ENCODE measurements at regions not wholly inside any gene's neighbourhood (a gene's known extent, or its start where the extent isn't known, plus 50 kb on each side); places are given as distances from the start of the nearest gene placed in this dataset.

DNA sequence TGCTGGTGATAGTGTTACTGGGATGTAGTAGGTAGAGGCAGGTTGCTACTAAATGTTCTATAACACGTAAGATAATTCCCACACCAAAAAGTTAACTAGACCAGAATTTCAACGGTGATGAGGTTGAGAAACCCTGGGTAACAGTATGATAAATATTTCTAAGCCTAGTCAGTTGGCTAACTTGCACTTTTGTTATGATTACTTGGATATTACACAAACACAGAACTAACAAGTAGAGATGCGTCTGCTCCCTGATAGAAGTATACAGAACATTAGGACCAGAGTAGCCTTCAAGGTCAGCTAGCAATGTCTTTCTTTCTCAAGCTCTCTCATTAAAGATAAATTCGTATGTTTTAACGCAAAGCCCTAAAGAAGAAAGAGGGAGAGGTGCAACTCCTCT is 86.2 kb upstream of the FZD8 start:
- Histone ChIP-seq H3K27me3 (ENCODE audit: control insufficient read depth in 2 of 2, insufficient read depth in 2 of 2, low read length in 2 of 2) (no peaks in the 10 kb centered on the region), H3K9ac (ENCODE audit: low read depth in 1 of 2, low read length in 2 of 2) (no peak overlapping the region), H3K36me3 (ENCODE audit: control insufficient read depth in 2 of 2, insufficient read depth in 2 of 2, low read length in 2 of 2) (no peaks in the 10 kb centered on the region), H3K4me1 (ENCODE audit: control insufficient read depth in 2 of 2, insufficient read depth in 2 of 2, low read length in 2 of 2) (no peaks in the 10 kb centered on the region), H3K4me3 (ENCODE audit: low read length in 2 of 2) (no peak overlapping the region), H3K27ac (ENCODE audit: low read depth in 2 of 2, low read length in 2 of 2) (no peak overlapping the region), H3K9me3 (ENCODE audit: control insufficient read depth in 2 of 2, low read length in 2 of 2) (no peaks in the 10 kb centered on the region)

DNA sequence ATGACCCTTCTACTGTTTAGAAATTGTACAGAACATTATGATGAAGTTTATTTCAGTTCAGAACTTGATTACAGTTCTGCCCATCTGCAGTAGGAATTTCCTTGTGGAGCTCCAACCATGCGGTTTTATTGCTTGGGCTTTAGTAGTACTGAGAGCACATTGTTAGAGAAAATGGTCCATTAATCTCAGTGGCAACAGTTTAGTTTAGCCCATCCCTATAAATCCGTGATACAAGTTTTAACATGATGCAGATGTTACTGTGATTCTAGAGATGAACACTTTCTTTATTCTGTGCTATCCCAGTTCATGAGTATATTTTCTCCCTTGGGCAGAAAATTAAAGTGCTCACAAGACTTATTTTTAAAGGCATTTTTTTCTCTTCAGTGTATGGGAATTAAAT is 84.8 kb upstream of the FZD8 start:
- no peaks in the 10 kb centered on the region for H3K4me1 ChIP-seq (ENCODE audit: control insufficient read depth in 2 of 2, insufficient read depth in 2 of 2, low read length in 2 of 2)
- no peaks in the 10 kb centered on the region for H3K27me3 ChIP-seq (ENCODE audit: control insufficient read depth in 2 of 2, insufficient read depth in 2 of 2, low read length in 2 of 2)
- no peaks in the 10 kb centered on the region for H3K36me3 ChIP-seq (ENCODE audit: control insufficient read depth in 2 of 2, insufficient read depth in 2 of 2, low read length in 2 of 2)
- no peak overlapping the region for H3K27ac ChIP-seq (ENCODE audit: low read depth in 2 of 2, low read length in 2 of 2)
- H3K4me3 ChIP-seq (ENCODE audit: low read length in 2 of 2): no peak overlapping the region
- no peak overlapping the region for H3K9ac ChIP-seq (ENCODE audit: low read depth in 1 of 2, low read length in 2 of 2)
- no peaks in the 10 kb centered on the region for H3K9me3 ChIP-seq (ENCODE audit: control insufficient read depth in 2 of 2, low read length in 2 of 2)

DNA sequence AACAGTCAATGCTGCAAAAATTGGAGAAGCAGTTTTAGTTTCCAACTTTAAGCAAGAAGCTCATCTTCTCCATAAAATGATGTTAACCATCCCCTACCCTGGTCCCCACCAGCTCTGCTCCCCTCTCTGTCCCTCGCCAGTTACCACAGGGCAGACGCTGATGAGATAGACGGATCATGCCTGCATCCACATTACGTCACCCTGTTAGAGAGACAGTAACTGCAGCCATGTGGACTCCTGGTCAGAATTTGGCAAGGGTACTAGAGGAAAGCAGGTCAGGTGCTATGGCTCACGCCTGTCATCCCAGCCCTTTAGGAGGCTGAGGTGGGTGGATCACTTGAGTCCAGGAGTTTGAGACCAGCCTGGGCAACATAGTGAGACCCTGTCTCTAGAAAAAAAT is 81.9 kb upstream of the FZD8 start:
- Histone ChIP-seq H3K27me3 (ENCODE audit: control insufficient read depth in 2 of 2, insufficient read depth in 2 of 2, low read length in 2 of 2) (no peaks in the 10 kb centered on the region), H3K36me3 (ENCODE audit: control insufficient read depth in 2 of 2, insufficient read depth in 2 of 2, low read length in 2 of 2) (no peaks in the 10 kb centered on the region), H3K9ac (ENCODE audit: low read depth in 1 of 2, low read length in 2 of 2) (no peak overlapping the region), H3K4me3 (ENCODE audit: low read length in 2 of 2) (no peak overlapping the region), H3K27ac (ENCODE audit: low read depth in 2 of 2, low read length in 2 of 2) (no peak overlapping the region), H3K4me1 (ENCODE audit: control insufficient read depth in 2 of 2, insufficient read depth in 2 of 2, low read length in 2 of 2) (no peaks in the 10 kb centered on the region), H3K9me3 (ENCODE audit: control insufficient read depth in 2 of 2, low read length in 2 of 2) (no peaks in the 10 kb centered on the region)

DNA sequence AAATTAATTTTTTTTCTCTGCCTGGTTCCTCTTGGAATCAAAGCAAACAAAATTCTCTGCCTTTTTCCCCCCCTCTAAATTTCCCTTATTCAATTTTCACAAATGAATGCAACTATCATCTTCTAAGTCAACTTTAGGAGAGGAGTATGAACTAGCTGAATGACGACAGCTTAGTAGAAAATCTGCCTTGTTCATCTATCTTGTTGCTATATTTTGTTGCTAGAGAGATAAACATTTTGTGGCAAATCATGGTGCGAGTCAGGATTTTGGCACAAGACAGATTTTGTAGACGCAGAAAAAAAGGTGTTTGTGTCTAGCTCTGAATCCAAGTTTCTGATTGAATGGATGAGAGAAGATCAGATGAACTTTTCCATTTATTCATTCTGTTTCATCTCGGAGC is 81.0 kb upstream of the FZD8 start:
- no peaks in the 10 kb centered on the region for H3K27me3 ChIP-seq (ENCODE audit: control insufficient read depth in 2 of 2, insufficient read depth in 2 of 2, low read length in 2 of 2)
- H3K36me3 ChIP-seq (ENCODE audit: control insufficient read depth in 2 of 2, insufficient read depth in 2 of 2, low read length in 2 of 2): no peaks in the 10 kb centered on the region
- no peak overlapping the region for H3K9ac ChIP-seq (ENCODE audit: low read depth in 1 of 2, low read length in 2 of 2)
- H3K4me3 ChIP-seq (ENCODE audit: low read length in 2 of 2): no peak overlapping the region
- no peaks in the 10 kb centered on the region for H3K4me1 ChIP-seq (ENCODE audit: control insufficient read depth in 2 of 2, insufficient read depth in 2 of 2, low read length in 2 of 2)
- no peak overlapping the region for H3K27ac ChIP-seq (ENCODE audit: low read depth in 2 of 2, low read length in 2 of 2)
- H3K9me3 ChIP-seq (ENCODE audit: control insufficient read depth in 2 of 2, low read length in 2 of 2): no peaks in the 10 kb centered on the region

DNA sequence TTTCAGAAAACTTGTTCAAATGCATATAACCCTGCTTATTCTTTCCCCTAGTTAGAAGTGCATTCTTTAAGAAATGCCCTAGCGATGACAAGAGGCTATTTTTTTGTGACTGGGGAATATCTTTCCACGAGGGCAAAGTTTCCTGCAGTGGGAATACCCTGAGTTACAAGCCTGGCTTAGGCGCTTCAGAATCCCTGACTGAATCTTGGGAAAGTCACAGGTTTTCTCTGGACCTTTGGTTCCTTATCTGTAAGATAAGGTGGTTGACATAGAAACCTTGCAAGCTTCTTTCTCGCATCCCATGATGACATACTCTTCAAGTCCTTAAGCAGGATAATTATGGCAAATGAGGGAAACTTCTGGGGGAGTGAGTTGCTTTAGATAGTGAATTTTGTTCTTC is 80.5 kb upstream of the FZD8 start:
- no peaks in the 10 kb centered on the region for H3K4me1 ChIP-seq (ENCODE audit: control insufficient read depth in 2 of 2, insufficient read depth in 2 of 2, low read length in 2 of 2)
- H3K36me3 ChIP-seq (ENCODE audit: control insufficient read depth in 2 of 2, insufficient read depth in 2 of 2, low read length in 2 of 2): no peaks in the 10 kb centered on the region
- no peak overlapping the region for H3K9ac ChIP-seq (ENCODE audit: low read depth in 1 of 2, low read length in 2 of 2)
- no peak overlapping the region for H3K4me3 ChIP-seq (ENCODE audit: low read length in 2 of 2)
- H3K9me3 ChIP-seq (ENCODE audit: control insufficient read depth in 2 of 2, low read length in 2 of 2): no peaks in the 10 kb centered on the region
- no peak overlapping the region for H3K27ac ChIP-seq (ENCODE audit: low read depth in 2 of 2, low read length in 2 of 2)
- H3K27me3 ChIP-seq (ENCODE audit: control insufficient read depth in 2 of 2, insufficient read depth in 2 of 2, low read length in 2 of 2): no peaks in the 10 kb centered on the region

DNA sequence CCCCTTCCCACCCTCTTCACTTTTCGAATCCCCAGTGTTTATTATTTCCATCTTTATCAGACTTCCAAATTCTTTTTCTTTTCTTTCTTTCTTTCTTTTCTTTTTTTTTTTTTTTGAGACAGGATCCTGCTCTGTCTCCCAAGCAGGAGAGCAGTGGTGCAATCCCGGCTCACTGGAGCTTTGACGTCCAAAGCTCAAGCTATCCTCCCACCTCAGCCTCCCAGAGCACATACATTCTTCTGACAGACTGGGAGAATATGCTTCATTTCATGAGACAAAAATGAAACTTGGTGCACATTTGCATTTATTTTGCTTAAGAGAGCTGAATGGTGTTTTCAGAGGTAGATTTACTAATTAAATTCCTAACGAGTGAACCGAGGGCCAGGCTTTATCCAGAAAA is 80.1 kb upstream of the FZD8 start:
- H3K36me3 ChIP-seq (ENCODE audit: control insufficient read depth in 2 of 2, insufficient read depth in 2 of 2, low read length in 2 of 2): no peaks in the 10 kb centered on the region
- no peaks in the 10 kb centered on the region for H3K27me3 ChIP-seq (ENCODE audit: control insufficient read depth in 2 of 2, insufficient read depth in 2 of 2, low read length in 2 of 2)
- H3K9ac ChIP-seq (ENCODE audit: low read depth in 1 of 2, low read length in 2 of 2): no peak overlapping the region
- no peaks in the 10 kb centered on the region for H3K4me1 ChIP-seq (ENCODE audit: control insufficient read depth in 2 of 2, insufficient read depth in 2 of 2, low read length in 2 of 2)
- H3K9me3 ChIP-seq (ENCODE audit: control insufficient read depth in 2 of 2, low read length in 2 of 2): no peaks in the 10 kb centered on the region
- no peak overlapping the region for H3K4me3 ChIP-seq (ENCODE audit: low read length in 2 of 2)
- H3K27ac ChIP-seq (ENCODE audit: low read depth in 2 of 2, low read length in 2 of 2): no peak overlapping the region

DNA sequence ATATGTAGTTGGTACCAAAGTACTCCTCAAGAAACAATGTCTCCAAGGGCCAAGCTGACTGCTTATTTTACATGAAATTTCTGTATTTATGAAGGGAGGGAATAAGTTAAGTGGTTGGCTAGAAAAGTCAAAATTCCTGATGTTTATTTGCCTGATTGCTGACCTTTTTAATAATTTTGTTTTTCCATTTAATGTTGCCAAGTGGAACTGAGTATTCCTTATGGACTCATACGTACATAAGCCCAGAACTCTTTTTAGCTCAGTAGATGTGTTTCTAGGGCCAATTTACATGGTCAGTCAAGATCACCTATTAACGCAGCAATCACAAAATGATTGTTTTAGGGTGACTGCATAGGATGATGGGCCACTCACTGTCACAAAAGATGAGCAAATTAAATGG is 78.3 kb upstream of the FZD8 start:
- H3K4me1 ChIP-seq (ENCODE audit: control insufficient read depth in 2 of 2, insufficient read depth in 2 of 2, low read length in 2 of 2): peaks cover 0 to 2% of the 10 kb centered on the region in 2 donors
- no peaks in the 10 kb centered on the region for H3K27me3 ChIP-seq (ENCODE audit: control insufficient read depth in 2 of 2, insufficient read depth in 2 of 2, low read length in 2 of 2)
- no peak overlapping the region for H3K4me3 ChIP-seq (ENCODE audit: low read length in 2 of 2)
- H3K27ac ChIP-seq (ENCODE audit: low read depth in 2 of 2, low read length in 2 of 2): no peak overlapping the region
- no peaks in the 10 kb centered on the region for H3K9me3 ChIP-seq (ENCODE audit: control insufficient read depth in 2 of 2, low read length in 2 of 2)
- H3K36me3 ChIP-seq (ENCODE audit: control insufficient read depth in 2 of 2, insufficient read depth in 2 of 2, low read length in 2 of 2): no peaks in the 10 kb centered on the region
- no peak overlapping the region for H3K9ac ChIP-seq (ENCODE audit: low read depth in 1 of 2, low read length in 2 of 2)

DNA sequence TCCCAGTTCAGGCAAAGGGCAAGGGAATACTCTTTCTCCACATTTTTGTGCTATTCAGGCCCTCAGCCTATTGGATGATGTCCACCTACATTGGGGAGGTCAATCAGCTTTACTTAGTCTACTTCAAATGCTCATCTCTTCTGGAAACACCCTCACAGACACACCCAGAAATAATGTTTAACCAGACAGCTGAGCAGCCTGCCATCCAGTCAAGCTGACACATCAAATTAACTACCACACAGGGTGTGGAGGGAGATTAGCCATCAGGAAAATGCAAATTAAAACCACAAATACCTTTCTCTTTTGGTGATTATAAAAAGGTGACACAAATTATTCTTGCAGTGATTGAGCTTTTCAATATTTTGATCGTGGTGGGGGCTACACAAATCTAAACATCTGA is 74.7 kb upstream of the FZD8 start:
- H3K9ac ChIP-seq (ENCODE audit: low read depth in 1 of 2, low read length in 2 of 2): no peak overlapping the region

DNA sequence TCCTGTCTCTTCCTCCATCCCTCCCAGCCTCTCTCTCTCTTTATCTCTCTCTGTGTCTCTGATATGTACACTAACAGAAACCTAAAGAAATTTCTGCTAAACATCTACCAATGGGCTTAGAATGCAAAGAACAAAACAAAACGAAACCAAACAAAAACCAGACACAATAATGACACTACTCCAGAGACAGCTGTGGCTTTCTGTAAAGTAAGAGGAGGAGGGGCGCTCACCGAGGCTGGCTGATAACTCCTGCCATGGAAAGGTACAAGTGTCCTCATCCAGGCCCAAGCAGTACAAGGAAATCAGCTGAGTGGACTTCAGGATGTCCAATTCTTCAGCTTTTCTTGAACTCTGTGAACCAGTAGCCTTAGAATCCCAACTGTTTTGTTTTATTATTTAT is 70.4 kb upstream of the FZD8 start:
- no peaks in the 10 kb centered on the region for H3K27me3 ChIP-seq (ENCODE audit: control insufficient read depth in 2 of 2, insufficient read depth in 2 of 2, low read length in 2 of 2)
- no peaks in the 10 kb centered on the region for H3K9me3 ChIP-seq (ENCODE audit: control insufficient read depth in 2 of 2, low read length in 2 of 2)
- no peak overlapping the region for H3K4me3 ChIP-seq (ENCODE audit: low read length in 2 of 2)
- no peak overlapping the region for H3K27ac ChIP-seq (ENCODE audit: low read depth in 2 of 2, low read length in 2 of 2)
- no peak overlapping the region for H3K9ac ChIP-seq (ENCODE audit: low read depth in 1 of 2, low read length in 2 of 2)
- peaks cover 0 to 2% of the 10 kb centered on the region in 2 donors for H3K4me1 ChIP-seq (ENCODE audit: control insufficient read depth in 2 of 2, insufficient read depth in 2 of 2, low read length in 2 of 2)
- H3K36me3 ChIP-seq (ENCODE audit: control insufficient read depth in 2 of 2, insufficient read depth in 2 of 2, low read length in 2 of 2): no peaks in the 10 kb centered on the region

More for the DNA sequence above, 74.7 kb upstream of the FZD8 start:
- no peak overlapping the region for H3K4me3 ChIP-seq (ENCODE audit: low read length in 2 of 2)
- no peak overlapping the region for H3K27ac ChIP-seq (ENCODE audit: low read depth in 2 of 2, low read length in 2 of 2)
- no peaks in the 10 kb centered on the region for H3K36me3 ChIP-seq (ENCODE audit: control insufficient read depth in 2 of 2, insufficient read depth in 2 of 2, low read length in 2 of 2)
- H3K9me3 ChIP-seq (ENCODE audit: control insufficient read depth in 2 of 2, low read length in 2 of 2): no peaks in the 10 kb centered on the region
- H3K4me1 ChIP-seq (ENCODE audit: control insufficient read depth in 2 of 2, insufficient read depth in 2 of 2, low read length in 2 of 2): peaks cover 0 to 2% of the 10 kb centered on the region in 2 donors
- H3K27me3 ChIP-seq (ENCODE audit: control insufficient read depth in 2 of 2, insufficient read depth in 2 of 2, low read length in 2 of 2): no peaks in the 10 kb centered on the region

DNA sequence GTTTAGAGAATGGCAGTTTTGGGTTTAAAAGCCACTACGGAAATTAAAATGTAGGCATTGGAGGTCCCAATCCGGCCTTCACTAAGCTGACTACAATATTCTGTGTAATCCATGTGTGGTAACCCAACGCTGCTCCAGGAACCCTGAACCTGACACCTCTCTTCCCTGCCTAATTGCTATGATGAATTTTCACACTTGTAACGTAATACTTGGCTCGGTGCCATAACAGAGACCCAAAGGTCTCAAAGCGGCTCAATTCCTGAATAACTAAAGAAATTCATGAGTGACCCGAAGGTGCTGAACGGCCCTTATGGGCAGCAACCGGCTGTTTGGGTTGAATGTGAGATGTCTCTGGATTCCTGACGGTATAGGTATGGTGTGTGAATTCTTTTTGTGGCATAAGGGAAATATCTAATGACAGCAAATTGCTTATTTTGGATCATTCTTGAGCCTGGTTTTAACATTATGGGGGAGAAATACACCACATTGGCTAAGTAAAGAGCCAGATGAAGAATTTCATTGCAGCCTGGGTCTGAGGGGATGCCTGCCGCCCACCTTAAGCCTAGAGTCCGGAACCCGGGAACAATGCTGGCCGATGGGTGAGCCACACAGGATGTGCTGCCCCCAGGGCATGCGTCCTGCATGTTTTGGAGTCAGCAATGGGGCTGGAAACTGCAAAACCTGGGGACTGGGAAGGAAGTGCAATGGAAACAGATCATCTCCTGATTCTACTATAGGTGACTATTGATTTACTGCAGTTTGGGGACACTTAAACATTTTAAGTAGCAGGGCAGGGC is 69.7 kb upstream of the FZD8 start:
- no peaks in the 10 kb centered on the region for H3K27me3 ChIP-seq (ENCODE audit: control insufficient read depth in 2 of 2, insufficient read depth in 2 of 2, low read length in 2 of 2)
- no peaks in the 10 kb centered on the region for H3K9me3 ChIP-seq (ENCODE audit: control insufficient read depth in 2 of 2, low read length in 2 of 2)
- no peak overlapping the region for H3K27ac ChIP-seq (ENCODE audit: low read depth in 2 of 2, low read length in 2 of 2)
- no peak overlapping the region for H3K4me3 ChIP-seq (ENCODE audit: low read length in 2 of 2)
- no peak overlapping the region for H3K9ac ChIP-seq (ENCODE audit: low read depth in 1 of 2, low read length in 2 of 2)
- no peaks in the 10 kb centered on the region for H3K36me3 ChIP-seq (ENCODE audit: control insufficient read depth in 2 of 2, insufficient read depth in 2 of 2, low read length in 2 of 2)
- H3K4me1 ChIP-seq (ENCODE audit: control insufficient read depth in 2 of 2, insufficient read depth in 2 of 2, low read length in 2 of 2): peaks cover 0 to under 1% of the 10 kb centered on the region in 2 donors
